ENCODE measurements at regions not wholly inside any gene's neighbourhood (a gene's known extent, or its start where the extent isn't known, plus 50 kb on each side); places are given as distances from the start of the nearest gene placed in this dataset.

- 30% methylated on average over 3 of the region's 3 CpGs for WGBS (ENCODE audit: missing lambda C conversion rate)
- DNase-seq (ENCODE audit: low read depth in 1 of 2, low spot score in 1 of 2) (no peak), FAIRE-seq (no peak), ATAC-seq (no peak)
- POLR2A ChIA-PET, result no interaction called here
- CTCF ChIA-PET, result interaction anchor here (1.2 kb wide), 1 partner anchor 85 kb away, joined by 3 read pairs; no protein-coding TSS in a partner anchor
- H3K27ac ChIP-seq, result no peak overlapping the region
- no peaks in the 10 kb centered on the region for H3K9me3 ChIP-seq
- no peak overlapping the region for H3K4me3 ChIP-seq
- no peak overlapping the region for H3K4me2 ChIP-seq
- H3K4me1 ChIP-seq, result no peaks in the 10 kb centered on the region
- TF ChIP-seq HOXB13 (CRISPR knock-in tag; IDR thresholded peaks at IDR 0.05; ENCODE audit: low read depth) (no peak), ZC3H11A (IDR thresholded peaks at IDR 0.05) (no peak), KDM1A (IDR thresholded peaks at IDR 0.05; ENCODE audit: low read depth) (no peak), JUN (IDR thresholded peaks at IDR 0.05) (no peak), HOXB5 (CRISPR knock-in tag; IDR thresholded peaks at IDR 0.05) (no peak), MAFK (IDR thresholded peaks at IDR 0.05; ENCODE audit: partially characterized antibody) (no peak), RFX5 (IDR thresholded peaks at IDR 0.05) (no peak)
- TF ChIP-seq, protein P1, sequence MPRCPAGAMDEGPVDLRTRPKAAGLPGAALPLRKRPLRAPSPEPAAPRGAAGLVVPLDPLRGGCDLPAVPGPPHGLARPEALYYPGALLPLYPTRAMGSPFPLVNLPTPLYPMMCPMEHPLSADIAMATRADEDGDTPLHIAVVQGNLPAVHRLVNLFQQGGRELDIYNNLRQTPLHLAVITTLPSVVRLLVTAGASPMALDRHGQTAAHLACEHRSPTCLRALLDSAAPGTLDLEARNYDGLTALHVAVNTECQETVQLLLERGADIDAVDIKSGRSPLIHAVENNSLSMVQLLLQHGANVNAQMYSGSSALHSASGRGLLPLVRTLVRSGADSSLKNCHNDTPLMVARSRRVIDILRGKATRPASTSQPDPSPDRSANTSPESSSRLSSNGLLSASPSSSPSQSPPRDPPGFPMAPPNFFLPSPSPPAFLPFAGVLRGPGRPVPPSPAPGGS (IDR thresholded peaks at IDR 0.05), result no peak
These were observed 106.1 kb downstream of the EBLN1 start for GRCh38 chr10:22111705-22112104.

DNA sequence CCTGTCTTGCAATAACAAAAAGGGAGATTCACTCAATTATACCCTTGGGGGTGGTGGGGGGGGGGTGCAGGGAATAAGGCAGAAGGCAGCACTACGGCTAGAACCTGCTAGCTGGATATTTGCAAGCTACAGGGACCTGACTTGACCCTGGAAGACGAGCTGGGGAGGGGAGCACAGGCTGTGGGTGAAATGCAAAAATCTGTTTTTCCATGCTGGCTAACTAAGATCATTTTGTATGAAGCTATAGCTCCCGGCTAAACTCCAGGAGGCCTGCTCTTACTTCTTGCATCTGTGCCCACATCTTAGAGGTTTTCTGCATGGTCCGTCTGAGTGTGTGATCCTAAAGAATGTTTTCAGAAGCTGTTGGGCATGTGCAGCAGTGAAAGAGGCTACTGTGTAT lies 106.6 kb downstream of the EBLN1 start:
- Histone ChIP-seq H3K9me3 (no peaks in the 10 kb centered on the region), H3K27ac (no peak overlapping the region), H3K4me2 (no peak overlapping the region), H3K4me3 (no peak overlapping the region), H3K4me1 (no peaks in the 10 kb centered on the region)
- TF ChIP-seq, protein P2, sequence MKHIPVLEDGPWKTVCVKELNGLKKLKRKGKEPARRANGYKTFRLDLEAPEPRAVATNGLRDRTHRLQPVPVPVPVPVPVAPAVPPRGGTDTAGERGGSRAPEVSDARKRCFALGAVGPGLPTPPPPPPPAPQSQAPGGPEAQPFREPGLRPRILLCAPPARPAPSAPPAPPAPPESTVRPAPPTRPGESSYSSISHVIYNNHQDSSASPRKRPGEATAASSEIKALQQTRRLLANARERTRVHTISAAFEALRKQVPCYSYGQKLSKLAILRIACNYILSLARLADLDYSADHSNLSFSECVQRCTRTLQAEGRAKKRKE (CRISPR knock-in tag; IDR thresholded peaks at IDR 0.05; ENCODE audit: low read depth), result no peak
- no peak for ATAC-seq
- no peak for FAIRE-seq
- POLR2A ChIA-PET, result no interaction called here
- CTCF ChIA-PET, result interaction anchor here (1.2 kb wide), 1 partner anchor 85 kb away, joined by 3 read pairs; no protein-coding TSS in a partner anchor
- no peak for DNase-seq (ENCODE audit: low read depth in 1 of 2, low spot score in 1 of 2)
- 22% methylated on average over 4 of the region's 4 CpGs for WGBS (ENCODE audit: missing lambda C conversion rate)

DNA sequence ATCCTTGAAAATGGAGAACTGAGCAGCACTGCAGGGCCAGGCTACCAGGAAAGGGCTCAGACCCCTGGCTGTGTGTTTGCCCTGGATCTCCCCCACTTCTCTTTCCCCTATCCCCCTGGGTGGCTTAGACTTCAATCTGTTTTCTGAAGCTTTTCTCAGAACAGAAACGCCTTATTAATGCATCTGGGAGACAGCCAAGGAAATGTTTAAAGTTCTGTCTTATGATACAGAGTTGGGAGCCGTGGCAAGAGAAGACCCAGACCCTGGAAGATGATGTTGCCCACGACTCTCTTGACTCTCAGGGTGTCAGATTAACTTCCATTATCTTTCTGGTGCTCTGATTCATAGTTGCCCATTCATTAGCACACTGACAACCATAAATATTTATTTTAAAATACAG lies 107.1 kb downstream of the EBLN1 start:
- no peak for FAIRE-seq
- H3K4me2 ChIP-seq, result no peak overlapping the region
- POLR2A ChIA-PET, result no interaction called here

GRCh38 chr10:22105270-22105669 lies 101.7 kb upstream of the DNAJC1 start:
- WGBS (ENCODE audit: missing lambda C conversion rate), result 9% methylated on average over 4 of the region's 4 CpGs
- Histone ChIP-seq H3K27ac (no peak overlapping the region), H3K4me1 (no peaks in the 10 kb centered on the region), H3K4me3 (no peak overlapping the region), H3K9me3 (0 out of 3 replicates have a peak, but pooled peaks cover 2% of the 10 kb centered on the region), H3K4me2 (no peak overlapping the region)
- DNase-seq (ENCODE audit: low read depth in 1 of 2, low spot score in 1 of 2) (no peak), ATAC-seq (no peak), FAIRE-seq (no peak)
- POLR2A ChIA-PET, result no interaction called here
- CTCF ChIA-PET, result interaction anchor here (1.4 kb wide), 1 partner anchor 95 kb away, joined by 3 read pairs; no protein-coding TSS in a partner anchor
- no peak for TF ChIP-seq MAFK (IDR thresholded peaks at IDR 0.05; ENCODE audit: partially characterized antibody)
- no peak for TF ChIP-seq HOXB5 (CRISPR knock-in tag; IDR thresholded peaks at IDR 0.05)
- TF ChIP-seq NR3C1 (IDR thresholded peaks at IDR 0.05), result no peak
- TF ChIP-seq FOSB (CRISPR knock-in tag; IDR thresholded peaks at IDR 0.05), result no peak
- TF ChIP-seq HMGXB4 (CRISPR knock-in tag; IDR thresholded peaks at IDR 0.05; ENCODE audit: borderline replicate concordance), result no peak
- TF ChIP-seq NPAS2 (CRISPR knock-in tag; IDR thresholded peaks at IDR 0.05; ENCODE audit: borderline replicate concordance), result no peak
- TF ChIP-seq, protein P1 (IDR thresholded peaks at IDR 0.05), result no peak
- no peak for TF ChIP-seq NFE2L2 (conservative IDR thresholded peaks at IDR 0.05; ENCODE audit: low read length)
- no peak for TF ChIP-seq RAD21 (conservative IDR thresholded peaks at IDR 0.05 in 1 of 2, IDR thresholded peaks at IDR 0.05 in 1 of 2)
- no peak for TF ChIP-seq POLR2AphosphoS2 (conservative IDR thresholded peaks at IDR 0.05; ENCODE audit: low read length)
- TF ChIP-seq SREBF2 (IDR thresholded peaks at IDR 0.05), result no peak

More for the DNA sequence above, 107.1 kb downstream of the EBLN1 start:
- Histone ChIP-seq H3K4me1 (no peaks in the 10 kb centered on the region), H3K4me3 (no peak overlapping the region), H3K27ac (no peak overlapping the region), H3K9me3 (no peaks in the 10 kb centered on the region)
- ATAC-seq (no peak), DNase-seq (ENCODE audit: low read depth in 1 of 2, low spot score in 1 of 2) (no peak)
- TF ChIP-seq ZC3H11A (IDR thresholded peaks at IDR 0.05) (no peak), SREBF2 (IDR thresholded peaks at IDR 0.05) (no peak), TP53 (CRISPR knock-in tag; IDR thresholded peaks at IDR 0.05) (no peak), ESRRA (IDR thresholded peaks at IDR 0.05; ENCODE audit: borderline replicate concordance, low read length) (no peak), BHLHE40 (IDR thresholded peaks at IDR 0.05; ENCODE audit: low read depth, low read length) (no peak)
- TF ChIP-seq, protein P3, sequence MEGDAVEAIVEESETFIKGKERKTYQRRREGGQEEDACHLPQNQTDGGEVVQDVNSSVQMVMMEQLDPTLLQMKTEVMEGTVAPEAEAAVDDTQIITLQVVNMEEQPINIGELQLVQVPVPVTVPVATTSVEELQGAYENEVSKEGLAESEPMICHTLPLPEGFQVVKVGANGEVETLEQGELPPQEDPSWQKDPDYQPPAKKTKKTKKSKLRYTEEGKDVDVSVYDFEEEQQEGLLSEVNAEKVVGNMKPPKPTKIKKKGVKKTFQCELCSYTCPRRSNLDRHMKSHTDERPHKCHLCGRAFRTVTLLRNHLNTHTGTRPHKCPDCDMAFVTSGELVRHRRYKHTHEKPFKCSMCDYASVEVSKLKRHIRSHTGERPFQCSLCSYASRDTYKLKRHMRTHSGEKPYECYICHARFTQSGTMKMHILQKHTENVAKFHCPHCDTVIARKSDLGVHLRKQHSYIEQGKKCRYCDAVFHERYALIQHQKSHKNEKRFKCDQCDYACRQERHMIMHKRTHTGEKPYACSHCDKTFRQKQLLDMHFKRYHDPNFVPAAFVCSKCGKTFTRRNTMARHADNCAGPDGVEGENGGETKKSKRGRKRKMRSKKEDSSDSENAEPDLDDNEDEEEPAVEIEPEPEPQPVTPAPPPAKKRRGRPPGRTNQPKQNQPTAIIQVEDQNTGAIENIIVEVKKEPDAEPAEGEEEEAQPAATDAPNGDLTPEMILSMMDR (IDR thresholded peaks at IDR 0.05), result no peak
- TF ChIP-seq, protein P4, sequence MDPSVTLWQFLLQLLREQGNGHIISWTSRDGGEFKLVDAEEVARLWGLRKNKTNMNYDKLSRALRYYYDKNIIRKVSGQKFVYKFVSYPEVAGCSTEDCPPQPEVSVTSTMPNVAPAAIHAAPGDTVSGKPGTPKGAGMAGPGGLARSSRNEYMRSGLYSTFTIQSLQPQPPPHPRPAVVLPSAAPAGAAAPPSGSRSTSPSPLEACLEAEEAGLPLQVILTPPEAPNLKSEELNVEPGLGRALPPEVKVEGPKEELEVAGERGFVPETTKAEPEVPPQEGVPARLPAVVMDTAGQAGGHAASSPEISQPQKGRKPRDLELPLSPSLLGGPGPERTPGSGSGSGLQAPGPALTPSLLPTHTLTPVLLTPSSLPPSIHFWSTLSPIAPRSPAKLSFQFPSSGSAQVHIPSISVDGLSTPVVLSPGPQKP (IDR thresholded peaks at IDR 0.05; ENCODE audit: low read depth, low read length), result no peak
- CTCF ChIA-PET, result no interaction called here
- 10% methylated on average over 3 of the region's 3 CpGs for WGBS (ENCODE audit: missing lambda C conversion rate)

Measured in A549 (cell line).